Karpas-422 (cell line): ENCODE measurements at regions not wholly inside any gene's neighbourhood (a gene's known extent, or its start where the extent isn't known, plus 50 kb on each side); places are given as distances from the start of the nearest gene placed in this dataset.

Experiments used
- DNase-seq: peaks from one replicate; pipeline ENCODE4 v3.0.0-alpha.2; 2015
- H2AFZ ChIP-seq: fragments of 200-600 bp; sonication (generic); 2 replicates; pipeline ENCODE4 v1.6.1; 2014; ENCODE audit warnings: antibody characterized with exemption, low read length, mixed read lengths
- H3K27ac ChIP-seq: fragments of 200-600 bp; sonication (generic); 2 replicates; pipeline ENCODE4 v1.5.1; 2014; ENCODE audit warnings: mild to moderate bottlenecking, low read length, moderate library complexity
- H3K27me3 ChIP-seq: fragments of 200-600 bp; sonication (generic); 2 replicates; pipeline ENCODE4 v1.6.1; 2014; ENCODE audit warnings: low read length, mixed read lengths
- H3K36me3 ChIP-seq: fragments of 200-600 bp; sonication (generic); 2 replicates; pipeline ENCODE4 v1.6.1; 2014; ENCODE audit warnings: low read length, mixed read lengths; ENCODE audit not compliant: insufficient read depth
- H3K4me1 ChIP-seq: fragments of 200-600 bp; sonication (generic); 2 replicates; pipeline ENCODE4 v1.6.1; 2014; ENCODE audit warnings: mild to moderate bottlenecking, low read length, mixed read lengths
- H3K4me2 ChIP-seq: fragments of 200-600 bp; sonication (generic); 2 replicates; pipeline ENCODE4 v1.6.1; 2014; ENCODE audit warnings: low read length, low read depth, mild to moderate bottlenecking; ENCODE audit not compliant: poor library complexity, severe bottlenecking
- H3K4me3 ChIP-seq: fragments of 200-600 bp; sonication (generic); 2 replicates; pipeline ENCODE4 v1.5.1; 2014; ENCODE audit warnings: mild to moderate bottlenecking, antibody characterized with exemption, low read length, mixed read lengths
- H3K79me2 ChIP-seq: fragments of 200-600 bp; sonication (generic); 2 replicates; pipeline ENCODE4 v1.6.1; 2014; ENCODE audit warnings: mild to moderate bottlenecking, low read length, mixed read lengths
- H3K9ac ChIP-seq: fragments of 200-600 bp; sonication (generic); 2 replicates; pipeline ENCODE4 v1.6.0; 2014; ENCODE audit warnings: low read length
- H3K9me2 ChIP-seq: fragments of 200-600 bp; sonication (generic), shearing (Covaris generic); replicated peaks from 2 replicates; pipeline ENCODE4 v1.6.0; 2014; ENCODE audit warnings: mild to moderate bottlenecking, low read length, moderate library complexity; ENCODE audit not compliant: insufficient read depth
- H3K9me3 ChIP-seq: fragments of 300-700, 200-600 bp; sonication (generic); 2 replicates; pipeline ENCODE4 v1.6.1; 2014; ENCODE audit warnings: low read length, mixed read lengths
- H4K20me1 ChIP-seq: fragments of 200-600 bp; sonication (generic); 2 replicates; pipeline ENCODE4 v1.6.1; 2014; ENCODE audit warnings: mild to moderate bottlenecking, antibody characterized with exemption, low read length, low read depth; ENCODE audit not compliant: insufficient read depth

DNA sequence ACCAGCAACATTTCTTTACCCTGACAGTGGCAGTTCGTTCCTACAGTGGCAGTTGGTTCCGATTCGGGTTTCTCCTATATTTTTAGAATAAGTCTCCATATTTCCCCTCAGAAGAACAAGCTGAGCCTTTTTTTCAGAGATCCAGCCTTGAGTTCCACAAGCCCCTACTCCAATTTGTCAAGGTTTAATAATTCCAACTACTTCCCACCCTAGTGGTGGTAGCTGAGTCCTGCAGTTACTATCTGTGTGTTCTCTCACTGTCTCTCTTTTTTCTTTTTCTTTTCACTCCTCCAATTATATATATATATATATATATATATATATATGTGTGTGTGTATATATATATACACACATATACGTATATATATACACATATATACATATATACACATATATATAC is 1347.3 kb downstream of the PCDH9 start:
- no peak overlapping the region for H2AFZ ChIP-seq
- H3K4me1 ChIP-seq = no peaks in the 10 kb centered on the region
- no peaks in the 10 kb centered on the region; the same call in 1 of the 2 replicates for H3K36me3 ChIP-seq
- H3K79me2 ChIP-seq = no peaks in the 10 kb centered on the region
- H3K4me3 ChIP-seq = no peak overlapping the region
- no peaks in the 10 kb centered on the region for H4K20me1 ChIP-seq
- H3K4me2 ChIP-seq = no peak overlapping the region
- no peaks in the 10 kb centered on the region for H3K27me3 ChIP-seq
- no peak overlapping the region for H3K27ac ChIP-seq
- peaks cover 9% of the 10 kb centered on the region; the same call in 1 of the 2 replicates for H3K9me3 ChIP-seq
- no peak for DNase-seq
- H3K9ac ChIP-seq = no peak overlapping the region
- no peaks in the 10 kb centered on the region for H3K9me2 ChIP-seq

DNA sequence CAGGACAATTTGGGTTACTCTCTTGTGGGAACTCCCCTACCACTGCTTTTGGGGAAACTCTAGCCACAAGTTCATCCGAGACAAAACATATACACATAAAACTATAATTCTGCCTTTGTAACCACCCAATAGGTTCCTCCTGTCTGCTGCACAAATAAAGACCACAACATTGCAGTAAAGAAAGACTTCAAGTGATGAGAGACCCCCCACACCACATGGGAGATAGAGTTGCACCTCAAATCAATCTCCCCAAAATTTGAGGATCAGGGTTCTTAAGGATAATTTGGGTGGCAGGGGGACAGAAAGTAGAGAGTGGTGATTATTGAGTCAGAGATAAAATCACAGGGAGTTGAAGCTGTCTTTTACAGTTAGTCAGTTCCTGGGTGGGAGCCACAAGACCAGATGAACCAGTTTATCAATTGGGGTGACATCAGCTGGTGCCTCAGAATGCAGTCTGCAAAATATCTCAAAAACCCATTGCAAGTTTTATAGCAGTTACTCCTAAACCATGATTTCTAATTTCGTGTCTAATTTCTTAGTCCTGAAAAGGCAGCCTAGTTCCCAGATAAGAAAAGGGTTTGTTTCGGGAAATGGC is 1348.5 kb downstream of the PCDH9 start:
- Histone ChIP-seq H3K36me3 (no peaks in the 10 kb centered on the region; the same call in 1 of the 2 replicates), H3K9ac (no peak overlapping the region), H3K27ac (no peak overlapping the region), H3K4me2 (no peak overlapping the region), H3K9me2 (no peaks in the 10 kb centered on the region), H3K79me2 (no peaks in the 10 kb centered on the region), H2AFZ (peak overlapping the region; percentile 78), H3K4me3 (no peak overlapping the region), H4K20me1 (no peaks in the 10 kb centered on the region), H3K4me1 (no peaks in the 10 kb centered on the region), H3K27me3 (no peaks in the 10 kb centered on the region), H3K9me3 (peaks cover 11% of the 10 kb centered on the region)
- no peak for DNase-seq

DNA sequence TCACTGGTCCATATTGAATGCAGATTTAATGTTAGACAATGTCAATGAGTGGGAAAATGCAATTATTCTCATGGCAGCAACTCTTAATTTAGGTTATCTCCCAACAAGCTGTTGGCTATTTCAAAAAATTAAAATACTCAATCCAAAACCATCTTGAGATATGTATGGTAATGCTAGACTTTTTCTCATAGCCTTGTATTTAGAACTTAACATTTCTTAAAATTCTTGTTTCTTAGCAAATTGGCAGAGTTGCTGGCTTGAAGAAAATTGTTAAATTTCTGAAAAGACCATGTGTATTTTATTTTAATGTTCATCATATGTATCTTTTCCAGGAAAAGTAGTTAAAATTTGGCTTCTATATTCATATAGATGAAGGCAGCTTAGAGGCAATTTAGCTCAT is 1355.1 kb downstream of the PCDH9 start:
- H3K9me2 ChIP-seq = no peaks in the 10 kb centered on the region
- H2AFZ ChIP-seq = no peak overlapping the region
- H3K4me2 ChIP-seq = no peak overlapping the region
- no peaks in the 10 kb centered on the region for H3K79me2 ChIP-seq
- no peak overlapping the region for H3K4me3 ChIP-seq
- no peak for DNase-seq
- H4K20me1 ChIP-seq = no peaks in the 10 kb centered on the region
- H3K9ac ChIP-seq = no peak overlapping the region
- H3K27me3 ChIP-seq = no peaks in the 10 kb centered on the region
- H3K27ac ChIP-seq = no peak overlapping the region
- no peaks in the 10 kb centered on the region for H3K36me3 ChIP-seq
- H3K9me3 ChIP-seq = peaks cover 3% of the 10 kb centered on the region
- H3K4me1 ChIP-seq = no peaks in the 10 kb centered on the region

DNA sequence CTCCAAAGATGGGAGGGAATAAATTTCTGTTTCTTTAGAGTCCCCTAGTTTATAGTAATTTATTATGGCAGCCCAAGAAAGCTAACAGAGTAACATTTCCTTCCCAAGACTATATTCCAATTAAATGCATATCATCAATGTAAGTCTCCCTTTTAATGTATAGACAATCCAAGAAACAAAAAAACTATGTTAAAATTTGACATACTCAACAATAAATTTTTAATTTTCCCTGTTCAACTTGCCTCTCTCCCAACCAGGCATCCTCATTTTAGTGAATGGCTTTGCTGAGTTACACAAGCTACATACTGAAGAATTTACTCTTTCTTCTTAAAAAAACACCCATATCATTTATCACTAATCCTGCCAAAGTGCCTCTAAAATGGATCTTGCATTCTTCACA is 1357.7 kb downstream of the PCDH9 start:
- Histone ChIP-seq H3K79me2 (no peaks in the 10 kb centered on the region), H3K4me2 (no peak overlapping the region), H3K4me1 (no peaks in the 10 kb centered on the region), H3K9me2 (no peaks in the 10 kb centered on the region), H3K9me3 (peaks cover 3% of the 10 kb centered on the region), H3K4me3 (no peak overlapping the region), H3K27ac (no peak overlapping the region), H3K36me3 (no peaks in the 10 kb centered on the region), H3K27me3 (no peaks in the 10 kb centered on the region), H2AFZ (no peak overlapping the region), H3K9ac (no peak overlapping the region), H4K20me1 (no peaks in the 10 kb centered on the region)
- DNase-seq = no peak

DNA sequence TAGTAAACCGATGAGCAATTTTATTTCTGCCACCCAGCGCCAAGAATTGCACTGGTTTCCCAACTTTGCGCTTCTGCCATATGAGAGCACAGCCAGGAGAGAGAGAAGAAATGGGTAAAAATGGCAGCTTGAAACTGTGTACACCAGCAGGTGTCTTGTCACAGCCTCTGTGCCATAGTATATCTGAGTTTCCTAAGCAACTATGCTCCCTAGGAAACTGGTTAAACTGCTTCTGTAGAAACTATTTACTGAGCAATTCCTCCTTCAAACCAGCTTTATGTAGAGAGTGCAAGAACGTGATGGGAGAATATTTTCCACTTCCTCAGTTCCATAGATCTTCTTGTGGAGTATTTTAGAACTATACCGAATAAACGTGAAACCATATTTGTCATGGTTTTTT is 1361.3 kb downstream of the PCDH9 start:
- H3K4me1 ChIP-seq = no peaks in the 10 kb centered on the region

DNA sequence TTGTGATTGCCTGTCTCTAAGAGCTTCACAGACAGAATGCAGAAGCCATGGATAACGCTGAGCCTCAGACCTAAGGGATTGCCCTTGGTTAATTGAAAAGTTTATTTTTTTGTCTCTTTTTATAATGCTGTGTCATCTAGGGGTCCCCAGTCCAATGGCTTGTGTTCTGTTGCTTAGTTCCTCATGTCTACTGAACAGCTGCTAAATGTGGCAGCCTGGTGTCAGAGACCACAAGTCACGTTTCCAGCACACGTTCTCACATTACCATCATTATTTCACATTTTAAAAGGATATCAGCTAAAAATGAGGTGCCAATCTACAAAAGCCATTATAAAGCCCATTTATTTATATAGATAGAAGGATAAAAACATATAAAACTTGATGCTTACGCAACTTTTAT is 1362.0 kb downstream of the PCDH9 start:
- Histone ChIP-seq H3K4me2 (no peak overlapping the region), H3K9me2 (no peaks in the 10 kb centered on the region)
- DNase-seq = no peak

More for the DNA sequence above, 1361.3 kb downstream of the PCDH9 start:
- H3K9me2 ChIP-seq = no peaks in the 10 kb centered on the region
- H3K36me3 ChIP-seq = no peaks in the 10 kb centered on the region
- H3K27me3 ChIP-seq = no peaks in the 10 kb centered on the region
- H3K4me2 ChIP-seq = no peak overlapping the region
- H3K9me3 ChIP-seq = no peaks in the 10 kb centered on the region
- H2AFZ ChIP-seq = no peak overlapping the region
- no peaks in the 10 kb centered on the region for H3K79me2 ChIP-seq
- no peak for DNase-seq
- H3K27ac ChIP-seq = no peak overlapping the region
- no peak overlapping the region for H3K9ac ChIP-seq
- no peak overlapping the region for H3K4me3 ChIP-seq
- no peaks in the 10 kb centered on the region for H4K20me1 ChIP-seq

DNA sequence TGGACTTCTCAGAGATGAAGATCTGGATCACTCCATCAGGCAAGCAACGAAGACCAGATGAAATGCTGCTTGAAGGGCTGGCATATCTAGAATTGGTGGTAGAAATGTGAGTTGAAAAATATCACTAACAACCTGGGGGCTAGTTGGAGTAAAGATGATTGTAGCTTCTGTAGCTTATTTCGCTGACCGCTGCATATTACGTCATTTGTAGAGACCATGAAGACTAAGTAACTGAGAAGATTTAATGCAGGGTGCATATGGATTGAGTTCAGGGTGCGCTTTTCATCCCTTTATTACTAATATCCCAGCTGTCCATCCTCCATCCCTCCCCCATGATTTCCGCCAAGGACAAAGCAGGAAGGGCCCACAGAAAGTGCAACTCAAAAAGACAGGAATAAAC is 1364.0 kb downstream of the PCDH9 start:
- no peaks in the 10 kb centered on the region for H3K9me2 ChIP-seq
- H2AFZ ChIP-seq = no peak overlapping the region
- no peak overlapping the region for H3K27ac ChIP-seq
- DNase-seq = no peak
- no peak overlapping the region for H3K4me3 ChIP-seq
- H4K20me1 ChIP-seq = no peaks in the 10 kb centered on the region
- no peaks in the 10 kb centered on the region for H3K9me3 ChIP-seq
- H3K27me3 ChIP-seq = no peaks in the 10 kb centered on the region
- no peak overlapping the region for H3K4me2 ChIP-seq
- H3K79me2 ChIP-seq = no peaks in the 10 kb centered on the region
- H3K36me3 ChIP-seq = no peaks in the 10 kb centered on the region
- no peaks in the 10 kb centered on the region for H3K4me1 ChIP-seq
- no peak overlapping the region for H3K9ac ChIP-seq

More for the DNA sequence above, 1362.0 kb downstream of the PCDH9 start:
- Histone ChIP-seq H3K9me3 (no peaks in the 10 kb centered on the region), H3K4me3 (no peak overlapping the region), H3K27me3 (no peaks in the 10 kb centered on the region), H2AFZ (no peak overlapping the region), H3K36me3 (no peaks in the 10 kb centered on the region), H3K27ac (no peak overlapping the region), H3K4me1 (no peaks in the 10 kb centered on the region), H4K20me1 (no peaks in the 10 kb centered on the region), H3K9ac (no peak overlapping the region), H3K79me2 (no peaks in the 10 kb centered on the region)

DNA sequence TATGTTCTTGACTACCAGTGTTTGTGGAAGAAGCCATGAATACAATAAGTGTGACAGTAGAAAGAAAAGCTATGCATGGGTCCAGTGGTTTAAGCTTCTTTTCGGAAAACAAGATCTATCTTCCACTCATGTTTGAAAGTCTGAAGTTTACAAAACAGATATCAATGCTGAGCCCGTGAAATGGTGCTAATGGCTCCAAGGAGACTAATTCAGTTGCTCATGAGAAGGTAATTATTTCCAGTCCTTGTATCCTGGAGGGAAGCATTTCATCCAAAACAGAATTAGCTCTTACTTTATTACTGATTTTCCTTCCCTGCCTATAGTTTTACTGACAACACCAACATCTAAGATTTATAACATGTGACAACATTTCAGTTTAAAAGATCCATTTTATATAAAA is 1364.9 kb downstream of the PCDH9 start:
- H3K27ac ChIP-seq = no peak overlapping the region
- no peaks in the 10 kb centered on the region for H3K27me3 ChIP-seq
- no peak for DNase-seq
- H3K36me3 ChIP-seq = no peaks in the 10 kb centered on the region
- no peaks in the 10 kb centered on the region for H3K79me2 ChIP-seq
- H2AFZ ChIP-seq = no peak overlapping the region
- H3K9me3 ChIP-seq = peaks cover 4% of the 10 kb centered on the region; the same call in 1 of the 2 replicates
- H3K4me1 ChIP-seq = no peaks in the 10 kb centered on the region
- H3K9ac ChIP-seq = no peak overlapping the region
- H3K4me2 ChIP-seq = no peak overlapping the region
- no peaks in the 10 kb centered on the region for H4K20me1 ChIP-seq
- H3K4me3 ChIP-seq = no peak overlapping the region
- H3K9me2 ChIP-seq = no peaks in the 10 kb centered on the region
